SK-N-SH (cell line): ENCODE measurements at regions not wholly inside any gene's neighbourhood (a gene's known extent, or its start where the extent isn't known, plus 50 kb on each side); places are given as distances from the start of the nearest gene placed in this dataset.

Experiments used
- CHD2 ChIP-seq: fragments of 150-350 bp; IDR thresholded peaks from 2 replicates; pipeline ENCODE4 v1.6.1; 2018; ENCODE audit warnings: low read length; ENCODE audit not compliant: partially characterized antibody
- CTCF ChIP-seq: fragments of 200-600 bp; sonication (generic); IDR thresholded peaks from 2 replicates; pipeline ENCODE4 v1.6.1; 2017; ENCODE audit warnings: antibody characterized with exemption, mild to moderate bottlenecking, moderate library complexity
- EZH2phosphoT487 ChIP-seq: fragments of 200-600 bp; sonication (generic); IDR thresholded peaks from 2 replicates; pipeline ENCODE4 v1.6.1; 2017; ENCODE audit warnings: low read depth, mixed run types, mild to moderate bottlenecking, antibody characterized with exemption, moderate library complexity, borderline replicate concordance
- JUND ChIP-seq: IDR thresholded peaks from 2 replicates; pipeline ENCODE4 v1.4.0; 2012
- MXI1 ChIP-seq: IDR thresholded peaks from 2 replicates; pipeline ENCODE4 v1.6.1; 2012; ENCODE audit warnings: mild to moderate bottlenecking, low read depth, low read length, improper control_type of control experiment
- POLR2AphosphoS5 ChIP-seq: IDR thresholded peaks from 2 replicates; pipeline ENCODE4 v1.6.1; 2012; ENCODE audit warnings: low read depth, low read length
- REST ChIP-seq: IDR thresholded peaks from 2 replicates; pipeline ENCODE4 v1.6.1; 2012; ENCODE audit warnings: mild to moderate bottlenecking, low read depth, low read length, moderate library complexity
- RFX5 ChIP-seq: IDR thresholded peaks from 2 replicates; pipeline ENCODE4 v1.6.1; 2012; ENCODE audit warnings: mild to moderate bottlenecking, improper control_type of control experiment, low read length
- RXRA ChIP-seq: IDR thresholded peaks from 2 replicates; pipeline ENCODE4 v1.4.0; 2012; ENCODE audit warnings: low read depth, mild to moderate bottlenecking, borderline replicate concordance
- USF2 ChIP-seq: fragments of 150-350 bp; IDR thresholded peaks from 2 replicates; pipeline ENCODE4 v1.6.1; 2017; ENCODE audit warnings: antibody characterized with exemption, low read length, low read depth, borderline replicate concordance

GRCh38 chr11:50246183-50246582 is 213.5 kb downstream of the OR4C45 start:
- TF ChIP-seq POLR2AphosphoS5 (no peak), REST (no peak), RFX5 (no peak), JUND (no peak), CTCF (no peak), EZH2phosphoT487 (no peak), MXI1 (no peak), USF2 (no peak), RXRA (no peak), CHD2 (no peak)
